PC-3 (cell line): ENCODE measurements at regions not wholly inside any gene's neighbourhood (a gene's known extent, or its start where the extent isn't known, plus 50 kb on each side); places are given as distances from the start of the nearest gene placed in this dataset.

Experiments used
- EZH2 ChIP-seq: fragments of 300-600 bp; sonication (generic); IDR thresholded peaks from one replicate; pipeline ENCODE4 v1.6.1; 2017; ENCODE audit warnings: antibody characterized with exemption, mild to moderate bottlenecking, low read length; ENCODE audit not compliant: unreplicated experiment
- TF ChIP-seq, protein P1 (sequence below): fragments of 300-600 bp; sonication (generic); conservative IDR thresholded peaks from 2 replicates; pipeline ENCODE4 v1.5.1; 2017; ENCODE audit warnings: antibody characterized with exemption, low read depth, mild to moderate bottlenecking, low read length

DNA sequence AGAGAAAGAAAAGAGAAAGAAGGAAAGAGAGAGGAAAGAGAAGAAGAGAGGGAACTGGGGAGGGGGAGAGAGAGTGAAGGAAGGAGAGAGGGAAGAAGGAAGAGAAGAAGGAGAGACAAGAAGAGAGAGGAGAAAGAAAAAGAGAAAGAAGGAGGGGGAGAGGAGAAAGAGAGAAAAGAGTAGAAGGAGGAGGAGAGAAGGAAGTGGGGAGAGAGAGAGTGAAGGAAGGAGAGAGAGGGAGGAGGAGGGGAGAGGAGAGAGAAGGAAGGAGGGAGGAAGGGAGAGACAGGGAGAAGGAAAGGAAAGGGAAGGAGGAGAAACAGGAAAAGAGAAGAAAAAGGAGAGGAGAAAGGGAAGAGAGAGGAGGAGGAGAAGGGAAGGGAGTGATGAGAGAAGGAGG, 208.5 kb downstream of the MAF start:
- TF ChIP-seq, protein P1, sequence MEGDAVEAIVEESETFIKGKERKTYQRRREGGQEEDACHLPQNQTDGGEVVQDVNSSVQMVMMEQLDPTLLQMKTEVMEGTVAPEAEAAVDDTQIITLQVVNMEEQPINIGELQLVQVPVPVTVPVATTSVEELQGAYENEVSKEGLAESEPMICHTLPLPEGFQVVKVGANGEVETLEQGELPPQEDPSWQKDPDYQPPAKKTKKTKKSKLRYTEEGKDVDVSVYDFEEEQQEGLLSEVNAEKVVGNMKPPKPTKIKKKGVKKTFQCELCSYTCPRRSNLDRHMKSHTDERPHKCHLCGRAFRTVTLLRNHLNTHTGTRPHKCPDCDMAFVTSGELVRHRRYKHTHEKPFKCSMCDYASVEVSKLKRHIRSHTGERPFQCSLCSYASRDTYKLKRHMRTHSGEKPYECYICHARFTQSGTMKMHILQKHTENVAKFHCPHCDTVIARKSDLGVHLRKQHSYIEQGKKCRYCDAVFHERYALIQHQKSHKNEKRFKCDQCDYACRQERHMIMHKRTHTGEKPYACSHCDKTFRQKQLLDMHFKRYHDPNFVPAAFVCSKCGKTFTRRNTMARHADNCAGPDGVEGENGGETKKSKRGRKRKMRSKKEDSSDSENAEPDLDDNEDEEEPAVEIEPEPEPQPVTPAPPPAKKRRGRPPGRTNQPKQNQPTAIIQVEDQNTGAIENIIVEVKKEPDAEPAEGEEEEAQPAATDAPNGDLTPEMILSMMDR: no peak
- TF ChIP-seq EZH2: no peak
